ENCODE measurements at regions not wholly inside any gene's neighbourhood (a gene's known extent, or its start where the extent isn't known, plus 50 kb on each side); places are given as distances from the start of the nearest gene placed in this dataset.
"Not testable (repeated sequence)": the region's sequence is repeated elsewhere in the genome, so short reads cannot be mapped to it uniquely, and the experiment has no call there.

DNA sequence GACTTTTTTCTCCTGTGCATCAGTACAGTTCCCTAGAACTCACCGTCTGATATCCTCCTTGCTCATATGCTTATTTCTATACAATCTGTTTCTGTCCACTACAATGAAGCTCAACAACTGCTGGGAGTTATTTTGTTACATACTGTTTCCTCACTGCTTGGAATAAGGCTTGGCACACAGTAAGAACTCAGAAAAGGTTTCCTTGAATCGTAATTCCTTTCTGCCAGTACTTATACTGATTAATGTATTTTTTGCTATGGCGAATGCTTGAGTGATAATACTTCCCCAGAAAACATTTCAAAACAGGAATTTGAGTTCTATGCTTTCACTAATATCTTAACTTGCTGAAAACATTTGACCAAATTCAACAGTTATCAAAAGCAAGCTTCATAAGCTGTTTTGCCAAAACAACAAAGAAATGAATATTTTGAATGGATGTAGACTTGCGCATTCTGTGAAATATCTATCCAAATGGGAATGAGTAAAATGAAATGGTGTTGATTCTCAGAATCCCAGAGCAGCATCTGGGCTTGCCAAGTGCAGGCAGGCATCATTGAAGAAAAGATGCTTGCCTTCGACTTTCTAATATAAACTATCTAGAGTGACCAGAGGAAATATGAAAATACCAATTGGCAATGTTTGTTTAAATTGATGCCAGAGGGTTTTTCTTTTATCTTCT lies 286.3 kb downstream of the RAP2B start:
- H4K20me1 ChIP-seq = no peaks in the 10 kb centered on the region
- H3K27ac ChIP-seq = no peak overlapping the region
- H3K36me3 ChIP-seq = no peaks in the 10 kb centered on the region
- H3K9ac ChIP-seq = no peak overlapping the region
- no peak overlapping the region for H3K4me3 ChIP-seq
- no peak overlapping the region for H3K4me2 ChIP-seq
- TF ChIP-seq Cebpa-rat (IDR thresholded peaks at IDR 0.05) = no peak
- no peaks in the 10 kb centered on the region for H3K9me3 ChIP-seq
- H3K4me1 ChIP-seq = no peaks in the 10 kb centered on the region
- H3K27me3 ChIP-seq = no peaks in the 10 kb centered on the region

DNA sequence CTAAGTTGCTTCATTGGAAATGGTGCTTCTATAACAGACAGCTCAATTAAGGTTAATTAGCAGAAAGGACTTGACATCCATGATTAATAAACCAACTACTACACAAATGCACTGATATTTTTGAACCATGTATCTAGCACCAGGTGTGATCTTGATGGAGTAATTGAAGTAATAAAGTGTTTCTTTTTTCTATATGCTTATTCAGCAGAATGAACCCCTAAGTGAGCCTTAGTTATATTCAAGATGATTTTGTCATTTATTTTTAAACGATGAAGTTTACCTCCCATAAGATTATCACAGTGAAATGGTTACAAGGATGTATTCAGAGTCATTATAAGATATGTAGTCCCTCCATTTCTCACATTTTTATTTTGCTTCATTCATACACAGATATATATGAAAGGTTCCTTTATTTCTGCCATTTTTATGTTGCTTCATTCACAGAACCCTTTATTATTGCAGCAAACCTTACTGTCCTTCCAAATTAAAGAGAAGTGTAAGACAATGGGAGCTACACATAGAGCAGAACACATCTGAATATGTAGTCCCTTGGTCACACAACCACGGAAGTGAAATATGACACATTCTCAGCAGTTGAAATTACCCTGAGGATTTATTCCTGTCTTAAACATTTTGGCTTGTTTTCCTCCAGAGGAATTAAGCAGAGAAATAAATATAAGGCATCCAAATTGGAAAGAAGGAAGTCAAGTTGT lies 295.0 kb downstream of the RAP2B start:
- no peak overlapping the region for H3K4me3 ChIP-seq
- no peaks in the 10 kb centered on the region for H3K4me1 ChIP-seq
- H3K27me3 ChIP-seq = no peaks in the 10 kb centered on the region
- H3K27ac ChIP-seq = no peak overlapping the region
- no peaks in the 10 kb centered on the region for H4K20me1 ChIP-seq
- H3K4me2 ChIP-seq = no peak overlapping the region
- no peaks in the 10 kb centered on the region for H3K36me3 ChIP-seq
- H3K9me3 ChIP-seq = no peaks in the 10 kb centered on the region
- H3K9ac ChIP-seq = no peak overlapping the region
- no peak for TF ChIP-seq Cebpa-rat (IDR thresholded peaks at IDR 0.05)

DNA sequence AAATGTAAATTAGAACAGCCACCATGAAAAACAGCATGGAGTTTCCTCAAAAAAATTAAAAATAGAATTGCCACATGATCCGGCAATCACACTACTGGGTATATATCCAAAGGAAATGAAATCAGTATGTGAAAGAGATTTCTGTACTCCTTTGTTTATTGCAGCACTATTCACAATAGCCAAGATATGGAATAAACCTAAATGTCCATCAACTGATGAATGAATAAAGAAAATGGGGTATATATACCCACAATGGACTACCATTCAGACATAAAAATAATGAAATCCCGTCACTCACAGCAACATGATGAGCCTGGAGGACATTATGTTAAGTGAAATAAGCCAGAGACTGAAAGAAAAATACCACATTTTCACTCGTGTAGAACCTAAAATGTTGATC lies 296.9 kb downstream of the RAP2B start:
- no peak overlapping the region for H3K4me2 ChIP-seq
- no peaks in the 10 kb centered on the region for H3K36me3 ChIP-seq
- H3K9ac ChIP-seq = no peak overlapping the region
- no peak overlapping the region for H3K4me3 ChIP-seq
- H3K27me3 ChIP-seq = no peaks in the 10 kb centered on the region
- no peak for TF ChIP-seq Cebpa-rat (IDR thresholded peaks at IDR 0.05)
- no peak overlapping the region for H3K27ac ChIP-seq
- H3K9me3 ChIP-seq = no peaks in the 10 kb centered on the region
- H4K20me1 ChIP-seq = no peaks in the 10 kb centered on the region
- H3K4me1 ChIP-seq = no peaks in the 10 kb centered on the region

DNA sequence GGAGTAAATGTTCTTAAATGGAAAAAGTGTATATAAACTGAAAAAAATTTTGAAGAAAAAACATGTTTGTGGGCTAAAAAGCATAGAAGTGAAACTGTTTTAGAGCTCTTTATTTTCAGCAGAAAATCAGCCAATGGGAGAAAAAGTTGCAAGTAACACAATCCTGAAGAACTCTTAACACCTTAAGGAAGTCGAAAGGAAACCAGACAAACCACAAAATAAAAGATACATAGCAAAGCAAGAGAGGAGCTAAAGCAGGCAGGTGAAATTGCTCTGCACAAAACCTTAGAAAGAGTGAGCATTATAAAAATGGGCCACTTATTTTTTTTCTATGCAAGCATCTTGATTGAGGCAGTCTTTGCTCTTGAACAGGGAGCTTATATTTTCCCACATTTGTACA lies 300.5 kb downstream of the RAP2B start:
- Histone ChIP-seq H3K27me3 (no peaks in the 10 kb centered on the region), H3K9ac (no peak overlapping the region), H4K20me1 (no peaks in the 10 kb centered on the region), H3K4me2 (no peak overlapping the region), H3K36me3 (no peaks in the 10 kb centered on the region), H3K4me3 (no peak overlapping the region), H3K27ac (no peak overlapping the region), H3K4me1 (no peaks in the 10 kb centered on the region), H3K9me3 (no peaks in the 10 kb centered on the region)
- TF ChIP-seq Cebpa-rat (IDR thresholded peaks at IDR 0.05) = no peak

DNA sequence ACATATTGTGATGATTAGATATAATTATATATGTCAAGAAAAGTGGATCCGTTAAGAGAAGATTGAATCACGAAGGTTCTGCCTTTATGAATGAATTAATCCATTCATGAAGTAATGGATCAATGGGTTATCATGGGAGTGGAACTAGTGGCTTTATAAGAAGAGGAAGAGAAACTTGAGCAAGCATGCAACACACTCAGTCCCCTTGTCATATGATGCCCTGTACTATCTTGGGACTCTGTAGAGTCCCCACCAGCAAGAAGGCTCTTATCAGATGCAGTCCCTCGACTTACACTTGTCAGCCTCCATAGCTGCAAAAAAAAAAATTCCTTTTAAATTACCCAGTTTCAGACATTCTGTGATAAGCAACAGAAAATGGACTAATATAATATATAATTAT lies 301.9 kb downstream of the RAP2B start:
- no peak overlapping the region for H3K4me2 ChIP-seq
- H3K4me3 ChIP-seq = no peak overlapping the region
- no peak overlapping the region for H3K27ac ChIP-seq
- no peak overlapping the region for H3K9ac ChIP-seq
- no peaks in the 10 kb centered on the region for H3K9me3 ChIP-seq
- H3K36me3 ChIP-seq = no peaks in the 10 kb centered on the region
- H3K27me3 ChIP-seq = no peaks in the 10 kb centered on the region
- TF ChIP-seq Cebpa-rat (IDR thresholded peaks at IDR 0.05) = no peak
- H3K4me1 ChIP-seq = no peaks in the 10 kb centered on the region
- H4K20me1 ChIP-seq = no peaks in the 10 kb centered on the region

DNA sequence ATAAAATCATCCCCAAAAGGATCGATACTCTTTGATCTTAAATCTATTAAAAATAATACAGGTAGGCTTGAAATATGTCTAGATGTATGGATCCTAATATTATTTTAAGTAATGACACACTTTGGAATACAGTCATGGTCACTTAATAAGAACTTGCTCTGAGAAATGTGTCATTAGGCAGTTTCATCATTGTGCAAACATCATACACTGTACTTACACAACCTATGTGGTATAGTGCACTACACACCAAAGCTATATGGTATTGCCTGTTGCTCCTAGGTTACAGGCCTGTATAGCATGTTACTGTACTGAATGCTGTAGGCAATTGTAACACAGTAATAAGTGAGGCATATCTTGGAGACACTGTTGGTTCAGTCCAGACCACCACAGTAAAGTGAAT lies 307.1 kb downstream of the RAP2B start:
- H3K4me1 ChIP-seq = no peaks in the 10 kb centered on the region
- no peak overlapping the region for H3K9ac ChIP-seq
- no peak for TF ChIP-seq Cebpa-rat (IDR thresholded peaks at IDR 0.05)
- no peaks in the 10 kb centered on the region for H3K9me3 ChIP-seq
- H3K4me3 ChIP-seq = no peak overlapping the region
- H3K4me2 ChIP-seq = no peak overlapping the region
- no peaks in the 10 kb centered on the region for H3K27me3 ChIP-seq
- no peaks in the 10 kb centered on the region for H3K36me3 ChIP-seq
- H3K27ac ChIP-seq = no peak overlapping the region
- no peaks in the 10 kb centered on the region for H4K20me1 ChIP-seq

DNA sequence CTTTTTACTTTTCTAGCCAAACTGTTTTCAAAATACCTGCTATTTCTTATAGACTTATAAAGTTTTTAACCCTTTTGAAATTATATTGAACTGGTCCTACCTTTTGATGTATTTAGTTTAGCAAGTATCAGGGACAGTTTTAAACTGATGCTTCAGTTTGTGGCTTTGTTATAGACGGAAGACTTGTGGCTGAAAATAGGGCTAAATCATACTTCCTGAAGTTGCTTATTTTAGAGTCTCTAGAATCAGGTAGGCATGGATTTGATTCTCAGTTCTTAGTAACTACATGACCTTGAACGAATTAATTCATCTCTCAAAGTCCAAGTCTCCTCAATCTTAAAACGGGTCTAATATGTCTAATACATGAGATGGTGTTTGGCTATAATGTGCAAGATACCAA lies 322.8 kb downstream of the RAP2B start:
- H3K27ac ChIP-seq = no peak overlapping the region
- no peaks in the 10 kb centered on the region for H3K36me3 ChIP-seq
- H3K27me3 ChIP-seq = no peaks in the 10 kb centered on the region
- H4K20me1 ChIP-seq = no peaks in the 10 kb centered on the region
- H3K9me3 ChIP-seq = no peaks in the 10 kb centered on the region
- H3K4me2 ChIP-seq = peak overlapping the region; percentile 19; the same call in 1 of the 2 replicates
- peaks cover 13% of the 10 kb centered on the region for H3K4me1 ChIP-seq
- H3K9ac ChIP-seq = no peak overlapping the region
- TF ChIP-seq Cebpa-rat (IDR thresholded peaks at IDR 0.05) = no peak
- H3K4me3 ChIP-seq = no peak overlapping the region

DNA sequence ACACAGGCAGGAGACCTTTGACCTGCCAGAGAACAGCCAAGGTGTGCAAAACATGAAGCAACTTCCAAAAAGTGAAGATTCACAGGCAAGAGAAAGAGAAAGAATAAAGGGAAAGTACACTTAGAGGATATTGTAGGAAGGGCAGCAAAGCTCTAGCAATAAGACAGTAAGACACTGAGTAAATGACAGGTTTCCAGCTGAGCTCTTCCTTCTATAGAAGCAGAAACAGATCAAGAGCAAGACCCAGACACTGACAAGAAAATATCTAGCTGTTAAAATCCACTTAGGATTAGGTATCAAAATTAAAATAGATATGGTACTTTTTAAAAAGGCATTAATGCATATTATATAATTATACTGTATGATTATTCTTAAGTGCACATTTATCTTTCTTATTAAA lies 333.4 kb downstream of the RAP2B start:
- H3K9me3 ChIP-seq = no peaks in the 10 kb centered on the region
- no peaks in the 10 kb centered on the region for H3K27me3 ChIP-seq
- H3K4me3 ChIP-seq = no peak overlapping the region
- no peak overlapping the region for H3K9ac ChIP-seq
- H3K4me1 ChIP-seq = no peaks in the 10 kb centered on the region
- H3K27ac ChIP-seq = no peak overlapping the region
- H4K20me1 ChIP-seq = no peaks in the 10 kb centered on the region
- no peak overlapping the region for H3K4me2 ChIP-seq
- TF ChIP-seq Cebpa-rat (IDR thresholded peaks at IDR 0.05) = no peak
- H3K36me3 ChIP-seq = no peaks in the 10 kb centered on the region

DNA sequence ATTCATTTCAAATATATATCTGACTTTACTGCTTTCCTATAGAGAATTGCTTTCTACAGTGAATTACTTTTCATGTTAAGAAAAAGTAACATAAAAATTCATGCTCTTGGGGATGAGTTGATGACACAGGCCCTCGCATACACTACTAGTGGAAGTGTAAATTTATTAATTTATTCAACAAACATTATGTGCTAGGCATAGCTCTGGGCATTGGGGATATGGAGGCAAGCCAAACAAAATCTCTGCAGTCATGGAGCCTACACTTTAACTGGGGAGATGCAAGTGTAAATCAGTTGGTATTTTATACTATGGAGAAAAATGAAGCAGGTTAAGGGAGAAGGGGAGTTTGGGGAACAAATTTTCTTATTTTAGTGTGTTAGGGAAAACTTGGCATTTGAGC lies 340.7 kb downstream of the RAP2B start:
- H3K27ac ChIP-seq = no peak overlapping the region
- H3K4me3 ChIP-seq = no peak overlapping the region
- H3K9ac ChIP-seq = no peak overlapping the region
- TF ChIP-seq Cebpa-rat (IDR thresholded peaks at IDR 0.05) = no peak
- no peaks in the 10 kb centered on the region for H3K4me1 ChIP-seq
- H3K27me3 ChIP-seq = no peaks in the 10 kb centered on the region
- H3K36me3 ChIP-seq = no peaks in the 10 kb centered on the region
- H4K20me1 ChIP-seq = no peaks in the 10 kb centered on the region
- H3K9me3 ChIP-seq = no peaks in the 10 kb centered on the region
- no peak overlapping the region for H3K4me2 ChIP-seq

DNA sequence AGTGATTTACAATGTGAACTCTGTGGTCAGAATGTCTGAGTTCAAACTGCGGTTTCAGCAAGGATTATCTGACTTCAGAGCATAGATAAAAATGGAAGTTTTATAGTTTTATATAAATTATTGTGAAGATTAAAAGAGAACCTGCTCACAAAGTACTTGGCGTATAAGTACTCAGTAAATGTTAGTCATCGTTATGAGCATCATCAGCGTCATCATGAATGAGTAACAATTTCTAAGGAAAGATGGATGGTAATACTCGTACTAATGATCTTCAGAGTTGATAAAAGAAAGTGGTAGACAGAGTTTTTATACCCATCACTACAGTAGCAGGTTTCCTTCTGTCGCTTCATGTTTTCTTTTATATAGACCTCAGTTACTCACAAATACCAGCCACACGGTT lies 341.8 kb downstream of the RAP2B start:
- Histone ChIP-seq H3K27me3 (no peaks in the 10 kb centered on the region), H4K20me1 (no peaks in the 10 kb centered on the region), H3K4me2 (no peak overlapping the region), H3K9ac (no peak overlapping the region), H3K27ac (no peak overlapping the region), H3K9me3 (no peaks in the 10 kb centered on the region), H3K4me3 (no peak overlapping the region), H3K36me3 (no peaks in the 10 kb centered on the region), H3K4me1 (no peaks in the 10 kb centered on the region)
- TF ChIP-seq Cebpa-rat (IDR thresholded peaks at IDR 0.05) = no peak

DNA sequence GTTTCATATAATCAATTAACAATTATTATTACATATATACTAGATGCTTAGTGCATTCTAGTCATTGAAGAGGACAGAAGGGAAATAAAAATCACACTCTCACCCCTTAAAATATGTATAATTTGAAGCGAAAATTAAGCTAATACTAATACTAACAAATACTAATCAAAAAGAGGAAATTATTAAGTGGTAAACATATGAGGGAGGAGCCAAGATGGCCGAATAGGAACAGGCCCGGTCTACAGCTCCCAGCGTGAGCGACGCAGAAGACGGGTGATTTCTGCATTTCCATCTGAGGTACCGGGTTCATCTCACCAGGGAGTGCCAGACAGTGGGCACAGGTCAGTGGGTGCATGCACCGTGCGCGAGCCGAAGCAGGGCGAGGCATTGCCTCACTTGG lies 344.2 kb downstream of the RAP2B start:
- not testable (repeated sequence) for H4K20me1 ChIP-seq, H3K27me3 ChIP-seq, H3K9ac ChIP-seq, H3K9me3 ChIP-seq, H3K4me3 ChIP-seq, H3K36me3 ChIP-seq, H3K4me2 ChIP-seq, H3K4me1 ChIP-seq, H3K27ac ChIP-seq

DNA sequence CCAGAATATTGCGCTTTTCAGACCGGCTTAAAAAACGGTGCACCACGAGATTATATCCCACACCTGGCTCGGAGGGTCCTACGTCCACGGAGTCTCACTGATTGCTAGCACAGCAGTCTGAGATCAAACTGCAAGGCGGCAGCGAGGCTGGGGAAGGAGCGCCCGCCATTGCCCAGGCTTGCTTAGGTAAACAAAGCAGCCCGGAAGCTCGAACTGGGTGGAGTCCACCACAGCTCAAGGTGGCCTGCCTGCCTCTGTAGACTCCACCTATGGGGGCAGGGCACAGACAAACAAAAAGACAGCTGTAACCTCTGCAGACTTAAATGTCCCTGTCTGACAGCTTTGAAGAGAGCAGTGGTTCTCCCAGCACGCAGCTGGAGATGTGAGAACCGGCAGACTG lies 344.7 kb downstream of the RAP2B start:
- H3K4me3 ChIP-seq, H3K36me3 ChIP-seq, H3K4me1 ChIP-seq, H3K27ac ChIP-seq, H4K20me1 ChIP-seq, H3K9me3 ChIP-seq, H3K4me2 ChIP-seq, H3K9ac ChIP-seq, H3K27me3 ChIP-seq: not testable (repeated sequence)

All from BLaER1 (cell line).